Brain microvascular endothelial cell (primary cell): ENCODE measurements at regions not wholly inside any gene's neighbourhood (a gene's known extent, or its start where the extent isn't known, plus 50 kb on each side); places are given as distances from the start of the nearest gene placed in this dataset.

Experiments
- DNase-seq: peaks from one replicate; pipeline ENCODE4 v3.0.0-alpha.2; 2020
- H3K27ac ChIP-seq: fragments of 250-450 bp; sonication (Bioruptor Pico); 2 replicates; pipeline ENCODE4 v1.5.1; 2020; ENCODE audit warnings: mild to moderate bottlenecking, moderate library complexity
- H3K27me3 ChIP-seq: fragments of 250-450 bp; sonication (Bioruptor Pico); replicated peaks from 2 replicates; pipeline ENCODE4 v1.5.1; 2020; ENCODE audit warnings: mild to moderate bottlenecking
- H3K36me3 ChIP-seq: fragments of 250-450 bp; sonication (Bioruptor Pico); replicated peaks from 2 replicates; pipeline ENCODE4 v1.5.1; 2020; ENCODE audit warnings: mild to moderate bottlenecking
- H3K4me3 ChIP-seq: 2 replicates; pipeline ENCODE4 v1.5.1; 2011; ENCODE audit warnings: low read depth, mild to moderate bottlenecking, control low read depth, low read length, moderate library complexity
- CTCF ChIP-seq: IDR thresholded peaks from 2 replicates; pipeline ENCODE4 v1.5.1; 2011; ENCODE audit warnings: low read depth, mild to moderate bottlenecking, moderate library complexity, low read length, control low read depth, inconsistent platforms; ENCODE audit errors: missing control alignments
- in situ Hi-C: cut with HindIII; loops from 2 replicates; pipeline ENCODE4 v1.10.0; 2017; ENCODE audit warnings: low sequenced_read_pairs, low pct_ligation_motif_present

- Histone ChIP-seq H3K4me3 (no peak overlapping the region), H3K27ac (no peak overlapping the region), H3K27me3 (no peaks in the 10 kb centered on the region), H3K36me3 (no peaks in the 10 kb centered on the region)
- in situ Hi-C loops: no loop called here
- no peak for DNase-seq
- TF ChIP-seq CTCF: no peak
Observed at GRCh38 chr11:35073691-35074419, 65.1 kb upstream of the CD44 start.

- H3K36me3 ChIP-seq: no peaks in the 10 kb centered on the region
- no peak overlapping the region for H3K27ac ChIP-seq
- in situ Hi-C loops: no loop called here
- H3K4me3 ChIP-seq: no peak overlapping the region
- no peaks in the 10 kb centered on the region for H3K27me3 ChIP-seq
- DNase-seq: no peak
- TF ChIP-seq CTCF: no peak
Observed at GRCh38 chr11:35076201-35077100, 62.5 kb upstream of the CD44 start.

GRCh38 chr11:35077709-35078469, 61.1 kb upstream of the CD44 start:
- no peak for TF ChIP-seq CTCF
- DNase-seq: peak; percentile 82
- no peaks in the 10 kb centered on the region for H3K36me3 ChIP-seq
- no peaks in the 10 kb centered on the region for H3K27me3 ChIP-seq
- in situ Hi-C loops: no loop called here
- H3K4me3 ChIP-seq: no peak overlapping the region
- peak overlapping the region; percentile 70 for H3K27ac ChIP-seq

- Histone ChIP-seq H3K27ac (peak overlapping the region; percentile 70), H3K4me3 (no peak overlapping the region), H3K36me3 (no peaks in the 10 kb centered on the region), H3K27me3 (no peaks in the 10 kb centered on the region)
- DNase-seq: no peak
- TF ChIP-seq CTCF: no peak
- in situ Hi-C loops: no loop called here
Observed at GRCh38 chr11:35078470-35078735, 60.6 kb upstream of the CD44 start.

GRCh38 chr11:35079611-35080010, 59.4 kb upstream of the CD44 start:
- DNase-seq: no peak
- TF ChIP-seq CTCF: no peak
- H3K4me3 ChIP-seq: no peak overlapping the region
- no peaks in the 10 kb centered on the region for H3K27me3 ChIP-seq
- H3K36me3 ChIP-seq: no peaks in the 10 kb centered on the region
- no peak overlapping the region for H3K27ac ChIP-seq
- in situ Hi-C loops: no loop called here
